Coronary artery (tissue), 2 donors: ENCODE measurements at regions not wholly inside any gene's neighbourhood (a gene's known extent, or its start where the extent isn't known, plus 50 kb on each side); places are given as distances from the start of the nearest gene placed in this dataset.
A peak's percentile ranks its signal among the peaks of the same experiment; 100 is the strongest.

Experiments
- DNase-seq: peaks from one replicate; pipeline ENCODE4 v3.0.0-alpha.2; 2017; ENCODE audit warnings: low spot score
- H3K27ac ChIP-seq, 2 donors: fragments of 200-600 bp; sonication (generic); one replicate each; pipeline ENCODE4 v1.5.1; 2016 to 2019
- H3K4me3 ChIP-seq: fragments of 200-600 bp; sonication (generic); 2 replicates; pipeline ENCODE4 v1.5.1; 2016; ENCODE audit warnings: mild to moderate bottlenecking, moderate library complexity
- CTCF ChIP-seq: fragments of 200-600 bp; sonication (generic); IDR thresholded peaks from one replicate; pipeline ENCODE4 v1.5.1; 2019; ENCODE audit warnings: antibody characterized with exemption

- H3K27ac ChIP-seq, result peak overlapping the region; percentile 77 to 96
- no peak for DNase-seq
- peak overlapping the region; percentile 79 for H3K4me3 ChIP-seq
- TF ChIP-seq CTCF, result no peak
Observed at GRCh38 chr13:50078895-50079654, 63.8 kb downstream of the KCNRG start.

- Histone ChIP-seq H3K27ac (peak overlapping the region; percentile 95 to 96), H3K4me3 (peak overlapping the region; percentile 79)
- TF ChIP-seq CTCF, result no peak
- DNase-seq, result no peak
Observed at GRCh38 chr13:50079655-50080202, 64.5 kb downstream of the KCNRG start.

- DNase-seq, result no peak
- peak overlapping the region; percentile 79 for H3K4me3 ChIP-seq
- peak overlapping the region; percentile 95 to 96 for H3K27ac ChIP-seq
- TF ChIP-seq CTCF, result no peak
Observed at GRCh38 chr13:50080203-50080910, 65.1 kb downstream of the KCNRG start.

- TF ChIP-seq CTCF, result no peak
- peak; percentile 79 for DNase-seq
- Histone ChIP-seq H3K27ac (peak overlapping the region; percentile 95 to 96), H3K4me3 (peak overlapping the region; percentile 79)
Observed at GRCh38 chr13:50080911-50081678, 65.9 kb downstream of the KCNRG start.

- H3K4me3 ChIP-seq, result peak overlapping the region; percentile 79
- no peak for TF ChIP-seq CTCF
Observed at GRCh38 chr13:50081679-50082425, 66.6 kb downstream of the KCNRG start.

GRCh38 chr13:50082426-50083281 lies 67.4 kb downstream of the KCNRG start:
- Histone ChIP-seq H3K27ac (peak overlapping the region in 1 of 2 donors; percentile 50), H3K4me3 (peak overlapping the region; percentile 79)
- DNase-seq, result no peak
- no peak for TF ChIP-seq CTCF

More at GRCh38 chr13:50081679-50082425, 66.6 kb downstream of the KCNRG start:
- peak; percentile 99 for DNase-seq
- H3K27ac ChIP-seq, result peak overlapping the region; percentile 95 to 96
